Amniotic stem cell (primary cell): ENCODE measurements at regions not wholly inside any gene's neighbourhood (a gene's known extent, or its start where the extent isn't known, plus 50 kb on each side); places are given as distances from the start of the nearest gene placed in this dataset.
"Not testable (repeated sequence)": the region's sequence is repeated elsewhere in the genome, so short reads cannot be mapped to it uniquely, and the experiment has no call there.

Experiments
- DNase-seq: peaks from one replicate; lab custom pipeline; 2025; lab: John Stamatoyannopoulos, UW

- no peak for DNase-seq
These were observed 692.9 kb downstream of the MTRR start for GRCh38 chr5:8561854-8562253.

- DNase-seq, result not testable (repeated sequence)
These were observed 694.6 kb downstream of the MTRR start for GRCh38 chr5:8563540-8563939.

- no peak for DNase-seq
These were observed 699.9 kb downstream of the MTRR start for GRCh38 chr5:8568858-8569257.

GRCh38 chr5:8570528-8570927, 701.6 kb downstream of the MTRR start:
- no peak for DNase-seq

GRCh38 chr5:8576178-8576577, 707.2 kb downstream of the MTRR start:
- no peak for DNase-seq

GRCh38 chr5:8577792-8578191, 708.8 kb downstream of the MTRR start:
- no peak for DNase-seq

GRCh38 chr5:8580298-8580697, 711.4 kb downstream of the MTRR start:
- no peak for DNase-seq

GRCh38 chr5:8581047-8581446, 712.1 kb downstream of the MTRR start:
- no peak for DNase-seq

GRCh38 chr5:8585230-8586018, 716.5 kb downstream of the MTRR start:
- no peak for DNase-seq

- DNase-seq, result no peak
These were observed 722.0 kb downstream of the MTRR start for GRCh38 chr5:8590959-8591358.

- no peak for DNase-seq
These were observed 729.4 kb downstream of the MTRR start for GRCh38 chr5:8598356-8598755.

- DNase-seq, result no peak
These were observed 730.0 kb downstream of the MTRR start for GRCh38 chr5:8598996-8599395.

GRCh38 chr5:8600843-8601242, 731.9 kb downstream of the MTRR start:
- DNase-seq, result no peak

GRCh38 chr5:8601831-8602354, 732.9 kb downstream of the MTRR start:
- DNase-seq, result no peak

- no peak for DNase-seq
These were observed 737.3 kb downstream of the MTRR start for GRCh38 chr5:8606231-8606630.

- no peak for DNase-seq
These were observed 742.1 kb downstream of the MTRR start for GRCh38 chr5:8611067-8611466.

GRCh38 chr5:8613078-8613685, 744.2 kb downstream of the MTRR start:
- no peak for DNase-seq

- DNase-seq, result no peak
These were observed 746.4 kb downstream of the MTRR start for GRCh38 chr5:8615142-8615858.

- DNase-seq, result no peak
These were observed 759.6 kb downstream of the MTRR start for GRCh38 chr5:8628521-8628920.

GRCh38 chr5:8633259-8633658, 764.3 kb downstream of the MTRR start:
- DNase-seq, result no peak

GRCh38 chr5:8633696-8634095, 764.7 kb downstream of the MTRR start:
- no peak for DNase-seq

GRCh38 chr5:8634219-8634618, 765.3 kb downstream of the MTRR start:
- DNase-seq, result no peak
